Sigmoid colon (tissue), 4 donors: ENCODE measurements at regions not wholly inside any gene's neighbourhood (a gene's known extent, or its start where the extent isn't known, plus 50 kb on each side); places are given as distances from the start of the nearest gene placed in this dataset.
"Not testable (repeated sequence)": the region's sequence is repeated elsewhere in the genome, so short reads cannot be mapped to it uniquely, and the experiment has no call there.

Experiments
- EP300 ChIP-seq, 4 donors: sonication (generic); formaldehyde crosslinking; IDR thresholded peaks; one replicate each; pipeline ENCODE4 v1.6.1; 2017; ENCODE audit warnings: antibody characterized with exemption in 4 of 4
- POLR2A ChIP-seq, 2 donors: fragments of 450-650 bp; IDR thresholded peaks; one replicate each; pipeline ENCODE4 v1.6.1; 2016; ENCODE audit warnings: antibody characterized with exemption in 2 of 2, mild to moderate bottlenecking in 2 of 2, moderate library complexity in 2 of 2
- POLR2AphosphoS5 ChIP-seq, 4 donors: sonication (generic); formaldehyde crosslinking; IDR thresholded peaks; one replicate each; pipeline ENCODE4 v1.6.1; 2017; ENCODE audit warnings: antibody characterized with exemption in 4 of 4
- TF ChIP-seq, protein P1 (sequence below), 4 experiments: fragments of 450-650 bp in 3 of 4; fragments of 200-600 bp in 1 of 4; IDR thresholded peaks; one replicate each; pipeline ENCODE4 v1.5.1; 2016 to 2019; ENCODE audit warnings: antibody characterized with exemption in 4 of 4, mild to moderate bottlenecking in 3 of 4, moderate library complexity in 2 of 4

- TF ChIP-seq, protein P1, sequence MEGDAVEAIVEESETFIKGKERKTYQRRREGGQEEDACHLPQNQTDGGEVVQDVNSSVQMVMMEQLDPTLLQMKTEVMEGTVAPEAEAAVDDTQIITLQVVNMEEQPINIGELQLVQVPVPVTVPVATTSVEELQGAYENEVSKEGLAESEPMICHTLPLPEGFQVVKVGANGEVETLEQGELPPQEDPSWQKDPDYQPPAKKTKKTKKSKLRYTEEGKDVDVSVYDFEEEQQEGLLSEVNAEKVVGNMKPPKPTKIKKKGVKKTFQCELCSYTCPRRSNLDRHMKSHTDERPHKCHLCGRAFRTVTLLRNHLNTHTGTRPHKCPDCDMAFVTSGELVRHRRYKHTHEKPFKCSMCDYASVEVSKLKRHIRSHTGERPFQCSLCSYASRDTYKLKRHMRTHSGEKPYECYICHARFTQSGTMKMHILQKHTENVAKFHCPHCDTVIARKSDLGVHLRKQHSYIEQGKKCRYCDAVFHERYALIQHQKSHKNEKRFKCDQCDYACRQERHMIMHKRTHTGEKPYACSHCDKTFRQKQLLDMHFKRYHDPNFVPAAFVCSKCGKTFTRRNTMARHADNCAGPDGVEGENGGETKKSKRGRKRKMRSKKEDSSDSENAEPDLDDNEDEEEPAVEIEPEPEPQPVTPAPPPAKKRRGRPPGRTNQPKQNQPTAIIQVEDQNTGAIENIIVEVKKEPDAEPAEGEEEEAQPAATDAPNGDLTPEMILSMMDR (IDR thresholded peaks at IDR 0.05) = not testable (repeated sequence)
- not testable (repeated sequence) for TF ChIP-seq POLR2AphosphoS5, EP300, POLR2A (IDR thresholded peaks at IDR 0.05)
Measured at GRCh38 chr17:15802917-15803316, 70.8 kb downstream of the TBC1D26 start.
